HG03196 (cell line): ENCODE measurements at regions not wholly inside any gene's neighbourhood (a gene's known extent, or its start where the extent isn't known, plus 50 kb on each side); places are given as distances from the start of the nearest gene placed in this dataset.
"Not testable (repeated sequence)": the region's sequence is repeated elsewhere in the genome, so short reads cannot be mapped to it uniquely, and the experiment has no call there.

Source experiments
- ATAC-seq: cut with Tn5 transposase; IDR thresholded peaks from one replicate; pipeline ENCODE4 v1.9.1; 2021; ENCODE audit not compliant: unreplicated experiment

GRCh38 chr4:1589098-1589497 lies 95.0 kb downstream of the FAM53A start:
- ATAC-seq = no peak

GRCh38 chr4:1588306-1588705 lies 95.8 kb downstream of the FAM53A start:
- ATAC-seq = no peak

GRCh38 chr4:1584498-1584897 lies 99.6 kb downstream of the FAM53A start:
- ATAC-seq = no peak

DNA sequence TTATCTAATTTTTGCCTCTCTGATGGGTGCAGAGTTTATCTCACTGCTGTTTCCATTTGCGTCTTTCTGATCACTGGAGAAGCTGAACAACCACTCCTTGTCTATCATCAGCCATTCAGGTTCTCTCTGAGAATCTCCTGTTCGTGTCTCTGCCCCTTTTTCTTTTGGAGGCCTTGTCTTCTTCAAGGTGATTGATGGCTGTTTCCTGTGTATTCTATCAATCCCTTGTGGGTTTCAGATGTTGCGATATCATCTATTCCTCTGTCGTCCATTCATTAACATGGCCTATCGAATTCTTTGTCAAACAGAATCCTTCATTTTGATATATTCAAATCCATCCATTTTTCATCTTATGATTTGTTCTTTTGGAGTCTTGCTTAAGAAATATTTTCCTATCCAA lies 100.3 kb downstream of the FAM53A start:
- no peak for ATAC-seq

- ATAC-seq = no peak
Measured at GRCh38 chr4:1583051-1583785, 100.9 kb downstream of the FAM53A start.

GRCh38 chr4:1582227-1582626 lies 101.9 kb downstream of the FAM53A start:
- no peak for ATAC-seq

GRCh38 chr4:1581164-1581894 lies 102.8 kb downstream of the FAM53A start:
- ATAC-seq = not testable (repeated sequence)

DNA sequence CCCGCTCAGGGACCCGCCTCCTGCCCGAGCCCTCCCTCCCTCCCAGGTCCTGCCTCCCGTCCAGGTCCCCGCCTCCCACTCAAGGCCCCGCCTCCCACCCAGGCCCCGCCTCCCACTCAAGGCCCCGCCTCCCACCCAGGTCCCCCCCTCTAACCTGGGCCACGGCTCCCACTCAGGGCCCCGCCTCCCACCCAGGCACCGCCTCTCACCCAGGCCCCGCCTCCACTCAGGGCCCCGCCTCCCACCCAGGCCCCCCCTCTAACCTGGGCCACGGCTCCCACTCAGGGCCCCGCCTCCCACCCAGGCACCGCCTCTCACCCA lies 103.5 kb downstream of the FAM53A start:
- ATAC-seq = not testable (repeated sequence)

GRCh38 chr4:1579901-1580691 lies 104.0 kb downstream of the FAM53A start:
- ATAC-seq = peak; percentile 40

GRCh38 chr4:1579001-1579900 lies 104.9 kb downstream of the FAM53A start:
- no peak for ATAC-seq

GRCh38 chr4:1578251-1578773 lies 105.8 kb downstream of the FAM53A start:
- ATAC-seq = no peak

- no peak for ATAC-seq
Measured at GRCh38 chr4:1577822-1578217, 106.3 kb downstream of the FAM53A start.

GRCh38 chr4:1576961-1577821 lies 106.9 kb downstream of the FAM53A start:
- ATAC-seq = no peak

GRCh38 chr4:1576304-1576960 lies 107.7 kb downstream of the FAM53A start:
- ATAC-seq = no peak

- no peak for ATAC-seq
Measured at GRCh38 chr4:1575418-1576303, 108.5 kb downstream of the FAM53A start.

GRCh38 chr4:1574601-1575417 lies 109.3 kb downstream of the FAM53A start:
- ATAC-seq = no peak

- ATAC-seq = no peak
Measured at GRCh38 chr4:1573830-1574459, 110.2 kb downstream of the FAM53A start.
